22Rv1 (cell line): ENCODE measurements at regions not wholly inside any gene's neighbourhood (a gene's known extent, or its start where the extent isn't known, plus 50 kb on each side); places are given as distances from the start of the nearest gene placed in this dataset.

ENCODE experiments used
- CTCF ChIP-seq: fragments of 450-650 bp; IDR thresholded peaks from 2 replicates; pipeline ENCODE4 v1.5.1; 2017; ENCODE audit warnings: mild to moderate bottlenecking
- ZFX ChIP-seq: fragments of 450-650 bp; IDR thresholded peaks from 2 replicates; pipeline ENCODE4 v1.6.1; 2017; ENCODE audit warnings: antibody characterized with exemption, borderline replicate concordance

DNA sequence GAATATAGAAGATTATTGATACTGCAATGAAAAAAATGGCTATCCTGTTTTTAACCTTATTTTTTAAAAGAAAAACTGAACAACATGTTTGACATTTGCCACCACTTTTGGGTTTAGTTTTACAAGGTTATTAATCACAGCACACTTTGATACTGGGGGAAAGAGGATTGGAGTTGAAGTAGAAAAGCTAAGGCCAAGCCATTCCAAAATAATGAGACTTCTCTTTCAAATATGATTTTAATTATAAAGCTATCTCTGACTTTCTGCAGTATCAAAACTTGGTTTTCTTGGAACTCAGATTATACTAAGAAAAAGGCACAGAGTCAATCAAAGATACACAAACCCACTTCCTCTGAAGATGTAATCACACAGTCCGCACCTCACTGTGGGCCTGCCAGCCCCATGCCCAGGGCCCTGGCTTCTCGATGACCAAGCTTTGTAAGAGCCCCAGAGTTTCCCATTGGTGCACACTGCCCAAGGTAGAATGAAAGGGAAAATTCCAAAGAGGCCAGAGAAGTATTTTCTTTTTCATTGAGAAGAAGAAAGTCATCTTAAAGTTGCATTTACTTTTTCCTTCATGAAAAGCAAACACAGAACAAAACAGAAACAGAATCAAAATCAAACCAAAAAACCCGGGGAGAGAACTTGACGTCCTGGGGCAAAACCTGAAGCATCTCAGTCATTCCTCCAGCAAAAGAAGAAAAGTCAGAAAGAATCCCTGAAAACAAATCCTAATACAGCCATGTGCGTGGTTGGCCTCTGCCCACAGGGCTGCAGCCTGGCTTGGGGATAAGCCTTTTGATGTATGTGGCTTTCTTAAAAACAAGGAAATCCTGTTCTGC lies 187.7 kb upstream of the KLF6 start:
- TF ChIP-seq CTCF (no peak), ZFX (no peak)
